Neutrophil (primary cell): ENCODE measurements at regions not wholly inside any gene's neighbourhood (a gene's known extent, or its start where the extent isn't known, plus 50 kb on each side); places are given as distances from the start of the nearest gene placed in this dataset.

ENCODE experiments used
- H3K27ac ChIP-seq: fragments of 200-600 bp; sonication (generic); 2 replicates; pipeline ENCODE4 v1.5.1; 2016; ENCODE audit warnings: mild to moderate bottlenecking, moderate library complexity
- H3K27me3 ChIP-seq: fragments of 200-600 bp; sonication (generic); 2 replicates; pipeline ENCODE4 v1.6.0; 2016; ENCODE audit warnings: mild to moderate bottlenecking
- H3K36me3 ChIP-seq: fragments of 200-600 bp; sonication (generic); 2 replicates; pipeline ENCODE4 v1.5.1; 2017
- H3K4me1 ChIP-seq, 2 experiments: fragments of 200-600 bp in 1 of 2; sonication (generic) in 1 of 2; 1 replicate in 1 of 2; 2 replicates in 1 of 2; pipeline versions ENCODE4 v1.5.1 to v1.6.1; 2013 to 2016; ENCODE audit warnings: low read depth in 1 of 2, low read length in 1 of 2, mild to moderate bottlenecking in 1 of 2, moderate library complexity in 1 of 2; ENCODE audit not compliant: control insufficient read depth in 1 of 2, insufficient read depth in 1 of 2
- H3K4me3 ChIP-seq, 2 experiments: fragments of 200-600 bp in 1 of 2; sonication (generic) in 1 of 2; 1 replicate in 1 of 2; 2 replicates in 1 of 2; pipeline ENCODE4 v1.5.1; 2013 to 2016; ENCODE audit warnings: low read depth in 1 of 2, low read length in 1 of 2, mild to moderate bottlenecking in 1 of 2, moderate library complexity in 1 of 2
- H3K9me3 ChIP-seq: fragments of 200-600 bp; sonication (generic); 2 replicates; pipeline ENCODE4 v1.5.1; 2016
- CTCF ChIP-seq: fragments of 200-600 bp; sonication (generic); IDR thresholded peaks from 2 replicates; pipeline ENCODE4 v1.5.1; 2016; ENCODE audit warnings: antibody characterized with exemption

GRCh38 chr3:61350782-61351309, 99.6 kb upstream of the FHIT start:
- no peak for TF ChIP-seq CTCF
- no peaks in the 10 kb centered on the region for H3K36me3 ChIP-seq
- no peak overlapping the region for H3K27ac ChIP-seq
- H3K4me1 ChIP-seq, result no peaks in the 10 kb centered on the region
- no peak overlapping the region for H3K4me3 ChIP-seq
- no peaks in the 10 kb centered on the region for H3K27me3 ChIP-seq
- no peaks in the 10 kb centered on the region for H3K9me3 ChIP-seq

GRCh38 chr3:61352306-61352705, 101.1 kb upstream of the FHIT start:
- H3K9me3 ChIP-seq, result no peaks in the 10 kb centered on the region
- no peak overlapping the region for H3K4me3 ChIP-seq
- H3K27ac ChIP-seq, result no peak overlapping the region
- H3K27me3 ChIP-seq, result no peaks in the 10 kb centered on the region
- TF ChIP-seq CTCF, result no peak
- no peaks in the 10 kb centered on the region for H3K36me3 ChIP-seq
- H3K4me1 ChIP-seq, result no peaks in the 10 kb centered on the region

GRCh38 chr3:61353382-61353781, 102.1 kb upstream of the FHIT start:
- Histone ChIP-seq H3K36me3 (no peaks in the 10 kb centered on the region), H3K27me3 (no peaks in the 10 kb centered on the region), H3K9me3 (no peaks in the 10 kb centered on the region), H3K4me1 (no peaks in the 10 kb centered on the region), H3K27ac (no peak overlapping the region), H3K4me3 (no peak overlapping the region)
- no peak for TF ChIP-seq CTCF

GRCh38 chr3:61354604-61355003, 103.4 kb upstream of the FHIT start:
- H3K9me3 ChIP-seq, result no peaks in the 10 kb centered on the region
- no peak for TF ChIP-seq CTCF
- no peaks in the 10 kb centered on the region for H3K36me3 ChIP-seq
- H3K4me1 ChIP-seq, result no peaks in the 10 kb centered on the region
- H3K27ac ChIP-seq, result no peak overlapping the region
- no peak overlapping the region for H3K4me3 ChIP-seq
- no peaks in the 10 kb centered on the region for H3K27me3 ChIP-seq

- Histone ChIP-seq H3K27ac (no peak overlapping the region), H3K4me3 (no peak overlapping the region), H3K4me1 (no peaks in the 10 kb centered on the region), H3K9me3 (no peaks in the 10 kb centered on the region), H3K36me3 (no peaks in the 10 kb centered on the region), H3K27me3 (no peaks in the 10 kb centered on the region)
- no peak for TF ChIP-seq CTCF
Measured at GRCh38 chr3:61356685-61357084, 105.4 kb upstream of the FHIT start.

GRCh38 chr3:61357902-61358301, 106.7 kb upstream of the FHIT start:
- Histone ChIP-seq H3K4me1 (no peaks in the 10 kb centered on the region), H3K4me3 (no peak overlapping the region), H3K9me3 (no peaks in the 10 kb centered on the region), H3K36me3 (no peaks in the 10 kb centered on the region), H3K27me3 (no peaks in the 10 kb centered on the region), H3K27ac (no peak overlapping the region)
- no peak for TF ChIP-seq CTCF
